ENCODE measurements at regions not wholly inside any gene's neighbourhood (a gene's known extent, or its start where the extent isn't known, plus 50 kb on each side); places are given as distances from the start of the nearest gene placed in this dataset.

GRCh38 chr6:11484441-11484840 is 53.1 kb upstream of the TMEM170B start:
- Histone ChIP-seq H3K4me1 (ENCODE audit: insufficient read depth, low read length) (no peaks in the 10 kb centered on the region), H3K36me3 (replicated peaks in 1 of 2; ENCODE audit: control insufficient read depth in 1 of 2, insufficient read depth in 2 of 2, low read length in 2 of 2) (no peaks in the 10 kb centered on the region), H2AFZ (ENCODE audit: low read length) (peak overlapping the region; percentile 31), H3K4me3 (replicated peaks in 1 of 3; ENCODE audit: insufficient read depth in 1 of 3, low read depth in 2 of 3, low read length in 3 of 3) (no peak overlapping the region), H3K79me2 (ENCODE audit: insufficient read depth, low read length) (no peaks in the 10 kb centered on the region), H3K27ac (ENCODE audit: extremely low read length, insufficient read depth, low read length) (no peak overlapping the region), H3K4me2 (ENCODE audit: low read depth, low read length) (no peak overlapping the region), H4K20me1 (ENCODE audit: insufficient read depth, low read length) (no peaks in the 10 kb centered on the region), H3K27me3 (ENCODE audit: control insufficient read depth in 1 of 2, insufficient read depth in 2 of 2, low read length in 2 of 2) (no peaks in the 10 kb centered on the region), H3K9me3 (ENCODE audit: low read length) (no peaks in the 10 kb centered on the region), H3K9ac (ENCODE audit: insufficient read depth, low read depth, low read length) (no peak overlapping the region)
- no peak for ATAC-seq
- no peak for TF ChIP-seq MAF1 (CRISPR knock-in tag; IDR thresholded peaks at IDR 0.05; ENCODE audit: borderline replicate concordance)
- no peak for TF ChIP-seq ZFP90 (CRISPR knock-in tag; IDR thresholded peaks at IDR 0.05; ENCODE audit: borderline replicate concordance)
- TF ChIP-seq ARNTL (CRISPR knock-in tag; IDR thresholded peaks at IDR 0.05), result no peak
- no peak for TF ChIP-seq THAP7 (CRISPR knock-in tag; IDR thresholded peaks at IDR 0.05)
- TF ChIP-seq RERE (CRISPR knock-in tag; IDR thresholded peaks at IDR 0.05; ENCODE audit: low read depth), result no peak
- TF ChIP-seq, protein P1, sequence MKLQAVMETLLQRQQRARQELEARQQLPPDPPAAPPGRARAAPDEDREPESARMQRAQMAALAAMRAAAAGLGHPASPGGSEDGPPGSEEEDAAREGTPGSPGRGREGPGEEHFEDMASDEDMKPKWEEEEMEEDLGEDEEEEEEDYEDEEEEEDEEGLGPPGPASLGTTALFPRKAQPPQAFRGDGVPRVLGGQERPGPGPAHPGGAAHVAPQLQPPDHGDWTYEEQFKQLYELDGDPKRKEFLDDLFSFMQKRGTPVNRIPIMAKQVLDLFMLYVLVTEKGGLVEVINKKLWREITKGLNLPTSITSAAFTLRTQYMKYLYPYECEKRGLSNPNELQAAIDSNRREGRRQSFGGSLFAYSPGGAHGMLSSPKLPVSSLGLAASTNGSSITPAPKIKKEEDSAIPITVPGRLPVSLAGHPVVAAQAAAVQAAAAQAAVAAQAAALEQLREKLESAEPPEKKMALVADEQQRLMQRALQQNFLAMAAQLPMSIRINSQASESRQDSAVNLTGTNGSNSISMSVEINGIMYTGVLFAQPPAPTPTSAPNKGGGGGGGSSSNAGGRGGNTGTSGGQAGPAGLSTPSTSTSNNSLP (IDR thresholded peaks at IDR 0.05; ENCODE audit: low read depth, low read length), result no peak
- no peak for TF ChIP-seq TOE1 (CRISPR knock-in tag; IDR thresholded peaks at IDR 0.05)
- TF ChIP-seq ZNF460 (CRISPR knock-in tag; IDR thresholded peaks at IDR 0.05; ENCODE audit: borderline replicate concordance), result no peak
- no peak for TF ChIP-seq ADNP (CRISPR knock-in tag; IDR thresholded peaks at IDR 0.05)
- no peak for TF ChIP-seq TBL1XR1 (IDR thresholded peaks at IDR 0.05; ENCODE audit: borderline replicate concordance, low read length, partially characterized antibody)
- no peak for FAIRE-seq
- 96% methylated on average over 2 of the region's 2 CpGs for WGBS (ENCODE audit: low lambda C conversion rate)
- in situ Hi-C loops (cut with HindIII; ENCODE audit: extremely low pct_ligation_motif_present, low pct_unique_long_range_greater_than_20kb) (no loop called here), intact Hi-C loops (cut with micrococcal nuclease; ENCODE audit: unreplicated experiment) (no loop called here)
- ChIA-PET CTCF (ENCODE audit: low intra/inter-chr PET ratio, low total read pairs) (no interaction called here), POLR2A (no interaction called here)
- DNase-seq (ENCODE audit: low spot score), result no peak
- BruUV-seq (replicated peaks), result no TSS peak

Data from HepG2 (cell line).